A673 (cell line): ENCODE measurements at regions not wholly inside any gene's neighbourhood (a gene's known extent, or its start where the extent isn't known, plus 50 kb on each side); places are given as distances from the start of the nearest gene placed in this dataset.

Experiments
- CTCF ChIP-seq: fragments of 300-800, 200-600 bp; sonication (generic); conservative IDR thresholded peaks from 2 replicates; pipeline ENCODE4 v1.5.1; 2017; ENCODE audit warnings: low read depth, mild to moderate bottlenecking, antibody characterized with exemption, low read length, moderate library complexity, mixed read lengths
- EZH2 ChIP-seq: fragments of 200-600 bp; sonication (generic); IDR thresholded peaks from 2 replicates; pipeline ENCODE4 v1.6.1; 2017; ENCODE audit warnings: borderline replicate concordance, low read depth, mild to moderate bottlenecking, mixed read lengths, antibody characterized with exemption, low read length; ENCODE audit not compliant: poor library complexity, severe bottlenecking

GRCh38 chr9:27683181-27683580 is 109.9 kb upstream of the C9orf72 start:
- TF ChIP-seq CTCF (no peak), EZH2 (no peak)
